Heart left ventricle (tissue), 13 donors: ENCODE measurements at regions not wholly inside any gene's neighbourhood (a gene's known extent, or its start where the extent isn't known, plus 50 kb on each side); places are given as distances from the start of the nearest gene placed in this dataset.

Source experiments
- CTCF ChIP-seq, 12 donors: fragments of 200-600 bp; sonication (generic) in 4 of 12; IDR thresholded peaks; one replicate each; pipeline versions ENCODE4 v1.5.0 to v1.8.0; 2018 to 2022; ENCODE audit warnings: antibody characterized with exemption in 12 of 12, mild to moderate bottlenecking in 5 of 12
- POLR2A ChIP-seq, 2 donors: fragments of 450-650 bp; IDR thresholded peaks; one replicate each; pipeline ENCODE4 v1.6.1; 2017; ENCODE audit warnings: antibody characterized with exemption in 2 of 2, mild to moderate bottlenecking in 2 of 2, moderate library complexity in 2 of 2
- donor health status: ischemic (EF 13 %, LVEDD 7.1; RV severe dilation, severe dysfunction).
- donor health status: DM: no; HTN: yes; CAD: no.
- donor health status: DM: no; HTN: no; CAD: no.
- donor health status: ischemic (EF 25% LVEDD 6.9; RV normal size, moderate dysfunction).
- donor health status: ischemic (EF 25% LVEDD 5.7; RV mildly dilated, moderate dysfunction).
- donor health status: ischemic (EF 35%, LVEDD 5.7; RV mildly dilated, moderate dysfunction).
- donor health status: nonischemic (EF 11% LVEDD 7.7; RV severe dilation, severe dysfunction).
- donor health status: DM: yes; HTN: yes; CAD: no.
- donor health status: PGD.
- donor health status: ischemic (EF 29% LVEDD 5.4; RV normal size, mild dysfunction).
- donor health status: nonischemic (EF 23%, LVEDD 6.1; RV moderate dilation, normal function).

GRCh38 chr4:112901962-112902411, 147.5 kb upstream of the ANK2 start:
- TF ChIP-seq CTCF (IDR thresholded peaks at IDR 0.05) (no peak), POLR2A (IDR thresholded peaks at IDR 0.05) (no peak)
